ENCODE measurements at regions not wholly inside any gene's neighbourhood (a gene's known extent, or its start where the extent isn't known, plus 50 kb on each side); places are given as distances from the start of the nearest gene placed in this dataset.

GRCh38 chr22:49636649-49637048, 191.0 kb downstream of the BRD1 start:
- DNase-seq = no peak

GRCh38 chr22:49636214-49636613, 191.5 kb downstream of the BRD1 start:
- no peak for DNase-seq

- DNase-seq = no peak
Measured at GRCh38 chr22:49634006-49634772, 193.5 kb downstream of the BRD1 start.

GRCh38 chr22:49633010-49633324, 194.7 kb downstream of the BRD1 start:
- no peak for DNase-seq

GRCh38 chr22:49632199-49633009, 195.3 kb downstream of the BRD1 start:
- no peak for DNase-seq

- DNase-seq = no peak
Measured at GRCh38 chr22:49630448-49630946, 197.2 kb downstream of the BRD1 start.

- DNase-seq = no peak
Measured at GRCh38 chr22:49629586-49630447, 197.9 kb downstream of the BRD1 start.

- DNase-seq = no peak
Measured at GRCh38 chr22:49629261-49629570, 198.5 kb downstream of the BRD1 start.

- no peak for DNase-seq
Measured at GRCh38 chr22:49628391-49629260, 199.0 kb downstream of the BRD1 start.

GRCh38 chr22:49627217-49628181, 200.2 kb downstream of the BRD1 start:
- no peak for DNase-seq

- no peak for DNase-seq
Measured at GRCh38 chr22:49626361-49627216, 201.1 kb downstream of the BRD1 start.

- DNase-seq = no peak
Measured at GRCh38 chr22:49624421-49625177, 203.1 kb downstream of the BRD1 start.

- no peak for DNase-seq
Measured at GRCh38 chr22:49623715-49624114, 204.0 kb downstream of the BRD1 start.

GRCh38 chr22:49623176-49623575, 204.5 kb downstream of the BRD1 start:
- DNase-seq = no peak

- DNase-seq = no peak
Measured at GRCh38 chr22:49622241-49623105, 205.2 kb downstream of the BRD1 start.

GRCh38 chr22:49621601-49622210, 206.0 kb downstream of the BRD1 start:
- no peak for DNase-seq

GRCh38 chr22:49620666-49621065, 207.0 kb downstream of the BRD1 start:
- no peak for DNase-seq

GRCh38 chr22:49620003-49620556, 207.6 kb downstream of the BRD1 start:
- no peak for DNase-seq

Data from NCI-H1048 (cell line).